IMR-90 (cell line): ENCODE measurements at regions not wholly inside any gene's neighbourhood (a gene's known extent, or its start where the extent isn't known, plus 50 kb on each side); places are given as distances from the start of the nearest gene placed in this dataset.

Experiments
- ATAC-seq: fragments of 200-7000 bp; cut with Tn5 transposase; 2 replicates; pipeline ENCODE4 v1.9.1; 2020; ENCODE audit warnings: low read depth, mild to moderate bottlenecking, moderate library complexity
- BruUV-seq: library from RNA; stranded (reverse); fragments of 400-500 nt; replicated peaks from 2 replicates; lab custom pipeline; 2021; lab: Mats Ljungman, UMichigan
- CTCF ChIA-PET: fragments of 300-600 bp; formaldehyde crosslinking; extraction: SDS; loops from one replicate; lab custom pipeline; 2021; ENCODE audit warnings: antibody characterized with exemption; lab: Yijun Ruan, JAX
- POLR2A ChIA-PET: fragments of 300-600 bp; sonication (Branson Sonifier 250); formaldehyde crosslinking; loops from one replicate; lab custom pipeline; 2022; ENCODE audit warnings: antibody characterized with exemption; ENCODE audit not compliant: unreplicated experiment; lab: Charles Lee
- DNase-seq: peaks from one replicate; pipeline ENCODE4 v3.0.0; 2013
- H2AFZ ChIP-seq: replicated peaks from 2 replicates; pipeline ENCODE3; 2013; ENCODE audit warnings: low read length, mild to moderate bottlenecking; ENCODE audit not compliant: poor library complexity
- H2AK5ac ChIP-seq: 2 replicates; pipeline ENCODE4 v1.6.1; 2013; ENCODE audit warnings: low read depth, low read length, inconsistent platforms
- H2AK9ac ChIP-seq: replicated peaks from 2 replicates; pipeline ENCODE3; 2013; ENCODE audit warnings: mild to moderate bottlenecking, low read depth, low read length, moderate library complexity; ENCODE audit not compliant: poor library complexity
- H2BK120ac ChIP-seq: 2 replicates; pipeline ENCODE4 v1.6.1; 2013; ENCODE audit warnings: low read depth, low read length, inconsistent platforms
- H2BK15ac ChIP-seq: 3 replicates; pipeline ENCODE4 v1.6.1; 2013; ENCODE audit warnings: low read depth, low read length, inconsistent platforms
- H2BK20ac ChIP-seq: 2 replicates; pipeline ENCODE4 v1.6.1; 2013; ENCODE audit warnings: low read depth, mild to moderate bottlenecking, inconsistent platforms, low read length, moderate library complexity
- H2BK5ac ChIP-seq: 2 replicates; pipeline ENCODE4 v1.6.1; 2013; ENCODE audit warnings: mild to moderate bottlenecking, low read depth, low read length, inconsistent platforms; ENCODE audit not compliant: poor library complexity, severe bottlenecking
- H3K14ac ChIP-seq: replicated peaks from 2 replicates; pipeline ENCODE4 v1.6.1; 2013; ENCODE audit warnings: low read depth, low read length, inconsistent platforms
- H3K18ac ChIP-seq: 2 replicates; pipeline ENCODE4 v1.6.1; 2013; ENCODE audit warnings: low read depth, low read length, control low read depth
- H3K23ac ChIP-seq: 2 replicates; pipeline ENCODE4 v1.6.1; 2013; ENCODE audit warnings: low read depth, low read length, inconsistent platforms
- H3K27ac ChIP-seq: 2 replicates; pipeline ENCODE4 v1.5.1; 2013; ENCODE audit warnings: mild to moderate bottlenecking, control low read depth, low read length; ENCODE audit not compliant: insufficient read depth
- H3K27me3 ChIP-seq: 2 replicates; pipeline ENCODE4 v1.6.1; 2013; ENCODE audit warnings: low read length; ENCODE audit not compliant: control insufficient read depth, insufficient read depth
- H3K36me3 ChIP-seq: 2 replicates; pipeline ENCODE4 v1.6.1; 2013; ENCODE audit warnings: low read length, mixed read lengths; ENCODE audit not compliant: control insufficient read depth, insufficient read depth
- H3K4ac ChIP-seq: 2 replicates; pipeline ENCODE4 v1.6.1; 2013; ENCODE audit warnings: low read depth, low read length, inconsistent platforms
- H3K4me1 ChIP-seq: 2 replicates; pipeline ENCODE4 v1.6.1; 2013; ENCODE audit warnings: low read length, mixed read lengths; ENCODE audit not compliant: control insufficient read depth, insufficient read depth
- H3K4me2 ChIP-seq: 2 replicates; pipeline ENCODE4 v1.6.1; 2013; ENCODE audit warnings: low read depth, mild to moderate bottlenecking, control low read depth, low read length, moderate library complexity
- H3K4me3 ChIP-seq: 2 replicates; pipeline ENCODE4 v1.5.1; 2013; ENCODE audit warnings: low read depth, mild to moderate bottlenecking, control low read depth, low read length, moderate library complexity; ENCODE audit not compliant: insufficient read depth
- H3K56ac ChIP-seq: 2 replicates; pipeline ENCODE4 v1.6.1; 2013; ENCODE audit warnings: low read length, inconsistent platforms; ENCODE audit not compliant: insufficient read depth; ENCODE audit errors: extremely low read depth
- H3K79me1 ChIP-seq, 2 experiments: 2 replicates each; pipeline ENCODE4 v1.6.1; 2013; ENCODE audit warnings: low read length in 2 of 2, inconsistent platforms in 1 of 2, low read depth in 1 of 2
- H3K9ac ChIP-seq: 2 replicates; pipeline ENCODE4 v1.6.1; 2013; ENCODE audit warnings: low read depth, low read length, control low read depth
- H3K9me1 ChIP-seq: 2 replicates; pipeline ENCODE4 v1.6.1; 2013; ENCODE audit warnings: low read length, inconsistent platforms; ENCODE audit not compliant: insufficient read depth
- H3K9me3 ChIP-seq: 2 replicates; pipeline ENCODE4 v1.6.1; 2013; ENCODE audit warnings: low read length; ENCODE audit not compliant: control insufficient read depth, insufficient read depth
- H4K20me1 ChIP-seq: 2 replicates; pipeline ENCODE4 v1.6.1; 2013; ENCODE audit warnings: low read length, inconsistent platforms; ENCODE audit not compliant: insufficient read depth
- H4K5ac ChIP-seq: 2 replicates; pipeline ENCODE4 v1.6.1; 2013; ENCODE audit warnings: mild to moderate bottlenecking, low read depth, low read length, control low read depth
- H4K8ac ChIP-seq, 2 experiments: 2 replicates each; pipeline ENCODE4 v1.6.1; 2013; ENCODE audit warnings: low read depth in 2 of 2, low read length in 2 of 2, control low read depth in 1 of 2, inconsistent platforms in 1 of 2
- H4K91ac ChIP-seq: 2 replicates; pipeline ENCODE4 v1.6.1; 2013; ENCODE audit warnings: low read depth, low read length, inconsistent platforms; ENCODE audit not compliant: insufficient read depth
- BHLHE40 ChIP-seq: fragments of 150-350 bp; IDR thresholded peaks from 2 replicates; pipeline ENCODE4 v1.6.1; 2016; ENCODE audit warnings: mild to moderate bottlenecking, low read depth, low read length
- CEBPB ChIP-seq: IDR thresholded peaks from 2 replicates; pipeline ENCODE4 v1.6.1; 2012; ENCODE audit warnings: low read depth, low read length, improper control_type of control experiment
- CTCF ChIP-seq: conservative IDR thresholded peaks from 2 replicates; pipeline ENCODE4 v1.5.1; 2012; ENCODE audit warnings: mild to moderate bottlenecking, low read depth, low read length, improper control_type of control experiment
- ELK1 ChIP-seq: fragments of 150-350 bp; IDR thresholded peaks from 2 replicates; pipeline ENCODE4 v1.6.1; 2016; ENCODE audit warnings: low read depth, mild to moderate bottlenecking, low read length, moderate library complexity, borderline replicate concordance
- MAZ ChIP-seq: IDR thresholded peaks from 2 replicates; pipeline ENCODE4 v1.6.1; 2012; ENCODE audit warnings: low read depth, mild to moderate bottlenecking, low read length, improper control_type of control experiment, moderate library complexity, borderline replicate concordance
- MXI1 ChIP-seq: IDR thresholded peaks from 2 replicates; pipeline ENCODE4 v1.6.1; 2012; ENCODE audit warnings: low read depth, mild to moderate bottlenecking, low read length, moderate library complexity, borderline replicate concordance
- NFE2L2 ChIP-seq: fragments of 150-350 bp; IDR thresholded peaks from 2 replicates; pipeline ENCODE4 v1.6.1; 2016; ENCODE audit warnings: low read depth, mild to moderate bottlenecking, low read length
- POLR2A ChIP-seq: IDR thresholded peaks from 2 replicates; pipeline ENCODE4 v1.6.1; 2012; ENCODE audit warnings: mild to moderate bottlenecking, low read depth, low read length
- RAD21 ChIP-seq: IDR thresholded peaks from 2 replicates; pipeline ENCODE4 v1.6.1; 2012; ENCODE audit warnings: low read length, improper control_type of control experiment
- RCOR1 ChIP-seq: IDR thresholded peaks from 2 replicates; pipeline ENCODE4 v1.6.1; 2012; ENCODE audit warnings: mild to moderate bottlenecking, low read length, improper control_type of control experiment; ENCODE audit not compliant: insufficient replicate concordance
- RFX5 ChIP-seq: IDR thresholded peaks from 2 replicates; pipeline ENCODE4 v1.8.0; 2012; ENCODE audit warnings: low read depth, mild to moderate bottlenecking, low read length, moderate library complexity
- SMC3 ChIP-seq: fragments of 150-350 bp; IDR thresholded peaks from 2 replicates; pipeline ENCODE4 v1.6.1; 2016; ENCODE audit warnings: low read depth, mild to moderate bottlenecking, antibody characterized with exemption, low read length, moderate library complexity
- USF2 ChIP-seq: fragments of 150-350 bp; IDR thresholded peaks from 2 replicates; pipeline ENCODE4 v1.6.1; 2017; ENCODE audit warnings: mild to moderate bottlenecking, antibody characterized with exemption, low read length, low read depth
- dilution Hi-C: fragments of 300-500 bp; cut with HindIII; formaldehyde crosslinking; loops from one replicate; pipeline ENCODE4 v1.14.3; 2018; ENCODE audit warnings: low sequenced_read_pairs; ENCODE audit not compliant: unreplicated experiment
- in situ Hi-C: fragments of 300-500 bp; cut with MboI; formaldehyde crosslinking; loops from 3 replicates; pipeline ENCODE4 v1.14.3; 2019; ENCODE audit warnings: low sequenced_read_pairs, inconsistent platforms, mixed read lengths
- intact Hi-C: fragments of 100-400 bp; cut with micrococcal nuclease; formaldehyde crosslinking; loops from 2 replicates; pipeline ENCODE4 v1.10.0; 2022

GRCh38 chr2:220787251-220787650 is 784.9 kb downstream of the EPHA4 start:
- BruUV-seq = no TSS peak
- no peak overlapping the region for H4K5ac ChIP-seq
- H2BK5ac ChIP-seq = no peak overlapping the region
- H2BK120ac ChIP-seq = no peak overlapping the region
- H4K91ac ChIP-seq = no peak overlapping the region
- H3K9me3 ChIP-seq = no peaks in the 10 kb centered on the region
- H3K36me3 ChIP-seq = no peaks in the 10 kb centered on the region
- in situ Hi-C loops (no loop called here), intact Hi-C loops (loop anchor here (10.0 kb wide), 2 partner anchors 168 to 278 kb away; no protein-coding TSS in a partner anchor), dilution Hi-C loops (no loop called here)
- no peak overlapping the region for H2AK9ac ChIP-seq
- TF ChIP-seq NFE2L2 = no peak
- no peak for TF ChIP-seq BHLHE40
- no peak for TF ChIP-seq RAD21
- no peak for TF ChIP-seq SMC3
- no peak for TF ChIP-seq ELK1
- no peak for TF ChIP-seq RCOR1
- TF ChIP-seq USF2 = no peak
- no peak for TF ChIP-seq MXI1
- TF ChIP-seq RFX5 = no peak
- no peak for TF ChIP-seq MAZ
- TF ChIP-seq POLR2A = no peak
- TF ChIP-seq CEBPB = no peak
- TF ChIP-seq CTCF = no peak
- H3K9ac ChIP-seq = no peak overlapping the region
- no peak overlapping the region for H2AFZ ChIP-seq
- no peak overlapping the region for H2BK15ac ChIP-seq
- H4K20me1 ChIP-seq = no peaks in the 10 kb centered on the region
- no peak overlapping the region for H3K4ac ChIP-seq
- no peaks in the 10 kb centered on the region for H3K9me1 ChIP-seq
- H4K8ac ChIP-seq = no peak overlapping the region
- H3K18ac ChIP-seq = no peak overlapping the region
- no peak overlapping the region for H3K56ac ChIP-seq
- H3K4me1 ChIP-seq = peaks cover 3% of the 10 kb centered on the region; the same call in 1 of the 2 replicates
- no peak overlapping the region for H3K27ac ChIP-seq
- no peak overlapping the region for H3K23ac ChIP-seq
- H3K4me2 ChIP-seq = no peak overlapping the region
- H2AK5ac ChIP-seq = no peak overlapping the region
- POLR2A ChIA-PET = no interaction called here
- CTCF ChIA-PET = no interaction called here
- H3K79me1 ChIP-seq = no peaks in the 10 kb centered on the region
- H3K14ac ChIP-seq = no peak overlapping the region
- no peaks in the 10 kb centered on the region for H3K27me3 ChIP-seq
- no peak overlapping the region for H2BK20ac ChIP-seq
- no peak for DNase-seq
- ATAC-seq = no peak
- no peak overlapping the region for H3K4me3 ChIP-seq
